ENCODE measurements at regions not wholly inside any gene's neighbourhood (a gene's known extent, or its start where the extent isn't known, plus 50 kb on each side); places are given as distances from the start of the nearest gene placed in this dataset.

DNA sequence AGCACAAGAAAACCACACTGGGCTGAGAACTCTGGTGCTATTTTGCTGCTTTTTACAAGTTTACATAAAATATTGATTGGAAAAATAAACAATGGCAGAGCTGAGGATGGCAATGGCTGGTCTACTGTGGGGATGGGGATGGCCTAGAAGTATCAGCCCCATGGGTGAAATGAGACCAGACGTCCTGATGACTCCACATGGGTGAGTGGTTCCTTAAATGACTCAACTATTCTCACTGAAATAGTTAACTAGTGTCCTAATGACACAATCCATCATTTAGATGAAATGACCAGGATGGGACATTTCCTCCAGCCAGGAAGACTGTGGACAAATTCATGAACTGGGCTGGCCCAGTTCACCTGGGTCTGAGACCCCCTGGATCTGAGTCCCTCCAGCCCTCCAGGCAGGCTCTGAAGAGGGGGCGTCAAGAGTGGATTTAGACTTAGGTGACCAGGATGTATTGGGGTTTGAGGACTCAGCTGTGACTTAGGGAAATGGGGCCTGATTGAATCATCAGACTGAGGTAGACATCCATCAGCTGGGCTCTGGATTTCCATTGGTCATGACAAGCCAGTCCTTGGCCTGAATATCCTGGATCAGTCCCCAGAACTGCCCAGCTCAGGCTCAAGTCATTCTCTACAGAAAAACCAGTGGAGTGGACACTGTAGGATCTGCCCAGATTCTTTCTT lies 98.2 kb upstream of the IGLL5 start:
- ChIA-PET CTCF (interaction anchor here (0.6 to 12.3 kb wide), 33 partner anchors 9 to 1423 kb away, joined by 3 to 158 read pairs (median 7); partner anchors contain the start of gene IGLL5), POLR2A (no interaction called here)
- Histone ChIP-seq H3K27ac (ENCODE audit: extremely low read depth, low read depth, low read length) (no peak overlapping the region), H3K36me3 (ENCODE audit: control insufficient read depth in 2 of 2, insufficient read depth in 1 of 2, low read length in 2 of 2) (no peaks in the 10 kb centered on the region), H3K9me3 (ENCODE audit: control insufficient read depth, insufficient read depth, low read depth, low read length) (no peaks in the 10 kb centered on the region), H3K4me3 (ENCODE audit: low read depth, low read length) (no peak overlapping the region), H3K4me1 (ENCODE audit: control insufficient read depth, insufficient read depth, low read length) (no peaks in the 10 kb centered on the region)
- TF ChIP-seq ZBTB11 (tag by site-specific recombination; conservative IDR thresholded peaks at IDR 0.05; ENCODE audit: low read depth): no peak
- no peak for TF ChIP-seq ZNF202 (tag by site-specific recombination; IDR thresholded peaks at IDR 0.05; ENCODE audit: borderline replicate concordance)
- no peak for TF ChIP-seq ZNF449 (tag by site-specific recombination; IDR thresholded peaks at IDR 0.05)
- TF ChIP-seq, protein P1, sequence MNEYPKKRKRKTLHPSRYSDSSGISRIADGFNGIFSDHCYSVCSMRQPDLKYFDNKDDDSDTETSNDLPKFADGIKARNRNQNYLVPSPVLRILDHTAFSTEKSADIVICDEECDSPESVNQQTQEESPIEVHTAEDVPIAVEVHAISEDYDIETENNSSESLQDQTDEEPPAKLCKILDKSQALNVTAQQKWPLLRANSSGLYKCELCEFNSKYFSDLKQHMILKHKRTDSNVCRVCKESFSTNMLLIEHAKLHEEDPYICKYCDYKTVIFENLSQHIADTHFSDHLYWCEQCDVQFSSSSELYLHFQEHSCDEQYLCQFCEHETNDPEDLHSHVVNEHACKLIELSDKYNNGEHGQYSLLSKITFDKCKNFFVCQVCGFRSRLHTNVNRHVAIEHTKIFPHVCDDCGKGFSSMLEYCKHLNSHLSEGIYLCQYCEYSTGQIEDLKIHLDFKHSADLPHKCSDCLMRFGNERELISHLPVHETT (tag by site-specific recombination; IDR thresholded peaks at IDR 0.05): no peak
- no peak for TF ChIP-seq PRDM10 (tag by site-specific recombination; IDR thresholded peaks at IDR 0.05)
- no peak for TF ChIP-seq YY2 (tag by site-specific recombination; IDR thresholded peaks at IDR 0.05)
- no peak for TF ChIP-seq KLF9 (tag by site-specific recombination; IDR thresholded peaks at IDR 0.05; ENCODE audit: low read depth)
- no peak for TF ChIP-seq ZNF555 (tag by site-specific recombination; conservative IDR thresholded peaks at IDR 0.05)
- no peak for TF ChIP-seq KLF8 (tag by site-specific recombination; IDR thresholded peaks at IDR 0.05)
- TF ChIP-seq SCRT1 (tag by site-specific recombination; IDR thresholded peaks at IDR 0.05; ENCODE audit: borderline replicate concordance): no peak
- TF ChIP-seq, protein P2, sequence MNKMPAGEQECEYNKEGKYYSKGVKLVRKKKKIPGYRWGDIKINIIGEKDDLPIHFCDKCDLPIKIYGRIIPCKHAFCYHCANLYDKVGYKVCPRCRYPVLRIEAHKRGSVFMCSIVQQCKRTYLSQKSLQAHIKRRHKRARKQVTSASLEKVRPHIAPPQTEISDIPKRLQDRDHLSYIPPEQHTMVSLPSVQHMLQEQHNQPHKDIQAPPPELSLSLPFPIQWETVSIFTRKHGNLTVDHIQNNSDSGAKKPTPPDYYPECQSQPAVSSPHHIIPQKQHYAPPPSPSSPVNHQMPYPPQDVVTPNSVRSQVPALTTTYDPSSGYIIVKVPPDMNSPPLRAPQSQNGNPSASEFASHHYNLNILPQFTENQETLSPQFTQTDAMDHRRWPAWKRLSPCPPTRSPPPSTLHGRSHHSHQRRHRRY (tag by site-specific recombination; IDR thresholded peaks at IDR 0.05): no peak

Data from HEK293 (cell line).